ENCODE measurements at regions not wholly inside any gene's neighbourhood (a gene's known extent, or its start where the extent isn't known, plus 50 kb on each side); places are given as distances from the start of the nearest gene placed in this dataset.

DNA sequence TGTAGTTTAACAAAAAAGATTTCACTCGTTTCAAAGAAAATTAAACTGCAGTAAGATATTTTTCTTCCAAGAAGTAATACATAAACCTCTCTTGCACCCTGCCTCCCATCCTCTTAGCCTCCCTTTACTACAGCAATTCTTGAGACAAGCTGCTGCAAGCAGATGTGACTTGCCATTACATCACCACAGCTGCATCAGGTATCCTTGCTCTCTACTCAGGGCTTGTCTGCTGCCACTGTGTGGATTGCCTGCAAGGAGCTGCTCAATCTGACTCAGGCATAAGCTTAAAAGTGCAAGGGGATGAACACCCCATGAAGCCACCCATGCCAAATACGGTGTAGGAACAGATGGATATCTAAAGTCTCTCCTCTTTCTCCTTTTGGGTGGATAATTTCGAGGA, 609.9 kb downstream of the DNAJB9 start:
- no peaks in the 10 kb centered on the region for H3K4me1 ChIP-seq (ENCODE audit: control insufficient read depth in 4 of 4, insufficient read depth in 4 of 4, low read length in 3 of 4)
- 62% methylated on average over 3 of the region's 3 CpGs for WGBS
- H3K27ac ChIP-seq (ENCODE audit: low read depth in 1 of 2, low read length in 2 of 2) = no peak overlapping the region
- H3K9ac ChIP-seq (ENCODE audit: low read depth in 1 of 2, low read length in 2 of 2) = no peak overlapping the region
- TF ChIP-seq FOXA2 (IDR thresholded peaks at IDR 0.05) (no peak), RXRA (IDR thresholded peaks at IDR 0.05) (no peak), SP1 (IDR thresholded peaks at IDR 0.05) (no peak), NR2F2 (IDR thresholded peaks at IDR 0.05) (no peak), HNF4G (IDR thresholded peaks at IDR 0.05) (no peak)
- TF ChIP-seq, protein P1, sequence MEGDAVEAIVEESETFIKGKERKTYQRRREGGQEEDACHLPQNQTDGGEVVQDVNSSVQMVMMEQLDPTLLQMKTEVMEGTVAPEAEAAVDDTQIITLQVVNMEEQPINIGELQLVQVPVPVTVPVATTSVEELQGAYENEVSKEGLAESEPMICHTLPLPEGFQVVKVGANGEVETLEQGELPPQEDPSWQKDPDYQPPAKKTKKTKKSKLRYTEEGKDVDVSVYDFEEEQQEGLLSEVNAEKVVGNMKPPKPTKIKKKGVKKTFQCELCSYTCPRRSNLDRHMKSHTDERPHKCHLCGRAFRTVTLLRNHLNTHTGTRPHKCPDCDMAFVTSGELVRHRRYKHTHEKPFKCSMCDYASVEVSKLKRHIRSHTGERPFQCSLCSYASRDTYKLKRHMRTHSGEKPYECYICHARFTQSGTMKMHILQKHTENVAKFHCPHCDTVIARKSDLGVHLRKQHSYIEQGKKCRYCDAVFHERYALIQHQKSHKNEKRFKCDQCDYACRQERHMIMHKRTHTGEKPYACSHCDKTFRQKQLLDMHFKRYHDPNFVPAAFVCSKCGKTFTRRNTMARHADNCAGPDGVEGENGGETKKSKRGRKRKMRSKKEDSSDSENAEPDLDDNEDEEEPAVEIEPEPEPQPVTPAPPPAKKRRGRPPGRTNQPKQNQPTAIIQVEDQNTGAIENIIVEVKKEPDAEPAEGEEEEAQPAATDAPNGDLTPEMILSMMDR (IDR thresholded peaks at IDR 0.05; ENCODE audit: low read depth, low read length, missing input control) = no peak
- TF ChIP-seq, protein P2, sequence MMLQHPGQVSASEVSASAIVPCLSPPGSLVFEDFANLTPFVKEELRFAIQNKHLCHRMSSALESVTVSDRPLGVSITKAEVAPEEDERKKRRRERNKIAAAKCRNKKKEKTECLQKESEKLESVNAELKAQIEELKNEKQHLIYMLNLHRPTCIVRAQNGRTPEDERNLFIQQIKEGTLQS (IDR thresholded peaks at IDR 0.05) = no peak
- TF ChIP-seq, protein P3, sequence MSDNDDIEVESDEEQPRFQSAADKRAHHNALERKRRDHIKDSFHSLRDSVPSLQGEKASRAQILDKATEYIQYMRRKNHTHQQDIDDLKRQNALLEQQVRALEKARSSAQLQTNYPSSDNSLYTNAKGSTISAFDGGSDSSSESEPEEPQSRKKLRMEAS (IDR thresholded peaks at IDR 0.05) = no peak
- peaks cover 0 to 2% (median 0%) of the 10 kb centered on the region in 4 donors for H3K9me3 ChIP-seq (ENCODE audit: control insufficient read depth in 4 of 4, low read length in 3 of 4)
- no peaks in the 10 kb centered on the region for H3K36me3 ChIP-seq (ENCODE audit: control insufficient read depth in 4 of 4, insufficient read depth in 3 of 4, low read depth in 1 of 4, low read length in 3 of 4)
- H3K27me3 ChIP-seq (ENCODE audit: control insufficient read depth in 4 of 4, insufficient read depth in 4 of 4, low read length in 3 of 4) = no peaks in the 10 kb centered on the region
- no peak for DNase-seq (ENCODE audit: low spot score)
- no peak overlapping the region for H3K4me3 ChIP-seq (ENCODE audit: low read depth in 1 of 3, low read length in 3 of 3)

DNA sequence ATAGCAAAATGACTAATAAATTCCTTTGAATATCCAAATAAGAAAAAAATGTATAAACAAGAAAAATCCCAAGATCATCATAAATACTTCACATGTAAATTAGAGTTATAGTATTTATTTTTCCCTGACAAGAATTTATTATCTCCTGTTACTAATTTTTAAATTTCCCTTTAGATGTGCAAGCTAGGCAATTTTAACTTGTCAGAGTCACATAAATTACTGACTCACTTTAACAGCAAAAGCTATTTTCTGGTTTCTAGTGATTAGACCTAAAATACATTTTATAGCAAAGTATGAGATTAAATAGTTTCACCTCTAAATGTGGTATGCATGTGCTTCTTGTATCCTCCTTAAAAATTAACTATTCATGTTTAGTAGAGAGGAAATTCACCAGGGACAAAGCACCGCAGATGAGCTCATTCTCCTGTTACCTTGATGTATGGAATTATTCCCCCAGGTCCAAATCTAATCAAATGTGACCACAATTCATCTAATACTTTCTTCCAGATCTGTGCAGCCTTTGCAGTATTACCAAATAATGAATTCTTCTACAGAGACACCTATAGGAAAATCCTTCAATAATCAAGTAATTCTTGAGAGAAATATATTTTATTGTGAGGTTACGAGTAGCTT, 621.2 kb downstream of the DNAJB9 start:
- Histone ChIP-seq H3K4me1 (ENCODE audit: control insufficient read depth in 4 of 4, insufficient read depth in 4 of 4, low read length in 3 of 4) (no peaks in the 10 kb centered on the region), H3K9me3 (ENCODE audit: control insufficient read depth in 4 of 4, low read length in 3 of 4) (no peaks in the 10 kb centered on the region), H3K36me3 (ENCODE audit: control insufficient read depth in 4 of 4, insufficient read depth in 3 of 4, low read depth in 1 of 4, low read length in 3 of 4) (no peaks in the 10 kb centered on the region), H3K27me3 (ENCODE audit: control insufficient read depth in 4 of 4, insufficient read depth in 4 of 4, low read length in 3 of 4) (no peaks in the 10 kb centered on the region), H3K27ac (ENCODE audit: low read depth in 1 of 2, low read length in 2 of 2) (no peak overlapping the region), H3K9ac (ENCODE audit: low read depth in 1 of 2, low read length in 2 of 2) (no peak overlapping the region), H3K4me3 (ENCODE audit: low read depth in 1 of 3, low read length in 3 of 3) (no peak overlapping the region)
- 83% methylated on average over 2 of the region's 2 CpGs for WGBS
- DNase-seq (ENCODE audit: low spot score) = no peak
- TF ChIP-seq NR2F2 (IDR thresholded peaks at IDR 0.05) (no peak), YY1 (IDR thresholded peaks at IDR 0.05) (no peak), JUND (IDR thresholded peaks at IDR 0.05) (no peak), SP1 (IDR thresholded peaks at IDR 0.05) (no peak)

DNA sequence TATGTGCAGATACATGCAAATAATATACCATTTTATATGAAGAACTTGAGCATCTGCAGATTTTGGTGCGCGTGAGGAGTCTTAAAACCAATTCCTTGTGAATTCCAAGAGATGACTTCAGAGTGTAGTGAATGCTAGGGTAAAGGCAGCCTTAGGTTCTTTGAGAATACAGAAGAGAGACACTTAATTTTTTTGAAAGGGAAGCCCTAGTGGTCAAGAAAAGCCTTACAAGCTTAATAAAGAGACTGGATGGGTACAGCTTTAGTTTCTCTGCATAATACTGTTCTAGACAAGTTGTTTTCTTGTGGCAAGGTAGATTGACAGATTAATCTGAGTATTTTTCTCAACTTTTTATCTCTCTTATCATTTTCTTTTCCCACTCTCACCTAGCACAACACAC, 636.5 kb downstream of the DNAJB9 start:
- H3K4me1 ChIP-seq (ENCODE audit: control insufficient read depth in 4 of 4, insufficient read depth in 4 of 4, low read length in 3 of 4) = no peaks in the 10 kb centered on the region
- TF ChIP-seq HNF4A (conservative IDR thresholded peaks at IDR 0.05) (no peak), FOXA2 (IDR thresholded peaks at IDR 0.05) (no peak), JUND (IDR thresholded peaks at IDR 0.05) (no peak), EGR1 (IDR thresholded peaks at IDR 0.05; ENCODE audit: low read depth in 2 of 2) (no peak), RXRA (IDR thresholded peaks at IDR 0.05) (no peak), HNF4G (IDR thresholded peaks at IDR 0.05) (no peak), NR2F2 (IDR thresholded peaks at IDR 0.05) (no peak), TAF1 (conservative IDR thresholded peaks at IDR 0.05) (no peak), YY1 (IDR thresholded peaks at IDR 0.05) (no peak), SP1 (IDR thresholded peaks at IDR 0.05) (no peak)
- TF ChIP-seq, protein P3 (IDR thresholded peaks at IDR 0.05) = no peak
- TF ChIP-seq, protein P1 (IDR thresholded peaks at IDR 0.05; ENCODE audit: low read depth, low read length, missing input control) = no peak
- TF ChIP-seq, protein P4, sequence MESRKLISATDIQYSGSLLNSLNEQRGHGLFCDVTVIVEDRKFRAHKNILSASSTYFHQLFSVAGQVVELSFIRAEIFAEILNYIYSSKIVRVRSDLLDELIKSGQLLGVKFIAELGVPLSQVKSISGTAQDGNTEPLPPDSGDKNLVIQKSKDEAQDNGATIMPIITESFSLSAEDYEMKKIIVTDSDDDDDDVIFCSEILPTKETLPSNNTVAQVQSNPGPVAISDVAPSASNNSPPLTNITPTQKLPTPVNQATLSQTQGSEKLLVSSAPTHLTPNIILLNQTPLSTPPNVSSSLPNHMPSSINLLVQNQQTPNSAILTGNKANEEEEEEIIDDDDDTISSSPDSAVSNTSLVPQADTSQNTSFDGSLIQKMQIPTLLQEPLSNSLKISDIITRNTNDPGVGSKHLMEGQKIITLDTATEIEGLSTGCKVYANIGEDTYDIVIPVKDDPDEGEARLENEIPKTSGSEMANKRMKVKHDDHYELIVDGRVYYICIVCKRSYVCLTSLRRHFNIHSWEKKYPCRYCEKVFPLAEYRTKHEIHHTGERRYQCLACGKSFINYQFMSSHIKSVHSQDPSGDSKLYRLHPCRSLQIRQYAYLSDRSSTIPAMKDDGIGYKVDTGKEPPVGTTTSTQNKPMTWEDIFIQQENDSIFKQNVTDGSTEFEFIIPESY (IDR thresholded peaks at IDR 0.05) = no peak
- TF ChIP-seq, protein P2 (IDR thresholded peaks at IDR 0.05) = no peak
- TF ChIP-seq, protein P5, sequence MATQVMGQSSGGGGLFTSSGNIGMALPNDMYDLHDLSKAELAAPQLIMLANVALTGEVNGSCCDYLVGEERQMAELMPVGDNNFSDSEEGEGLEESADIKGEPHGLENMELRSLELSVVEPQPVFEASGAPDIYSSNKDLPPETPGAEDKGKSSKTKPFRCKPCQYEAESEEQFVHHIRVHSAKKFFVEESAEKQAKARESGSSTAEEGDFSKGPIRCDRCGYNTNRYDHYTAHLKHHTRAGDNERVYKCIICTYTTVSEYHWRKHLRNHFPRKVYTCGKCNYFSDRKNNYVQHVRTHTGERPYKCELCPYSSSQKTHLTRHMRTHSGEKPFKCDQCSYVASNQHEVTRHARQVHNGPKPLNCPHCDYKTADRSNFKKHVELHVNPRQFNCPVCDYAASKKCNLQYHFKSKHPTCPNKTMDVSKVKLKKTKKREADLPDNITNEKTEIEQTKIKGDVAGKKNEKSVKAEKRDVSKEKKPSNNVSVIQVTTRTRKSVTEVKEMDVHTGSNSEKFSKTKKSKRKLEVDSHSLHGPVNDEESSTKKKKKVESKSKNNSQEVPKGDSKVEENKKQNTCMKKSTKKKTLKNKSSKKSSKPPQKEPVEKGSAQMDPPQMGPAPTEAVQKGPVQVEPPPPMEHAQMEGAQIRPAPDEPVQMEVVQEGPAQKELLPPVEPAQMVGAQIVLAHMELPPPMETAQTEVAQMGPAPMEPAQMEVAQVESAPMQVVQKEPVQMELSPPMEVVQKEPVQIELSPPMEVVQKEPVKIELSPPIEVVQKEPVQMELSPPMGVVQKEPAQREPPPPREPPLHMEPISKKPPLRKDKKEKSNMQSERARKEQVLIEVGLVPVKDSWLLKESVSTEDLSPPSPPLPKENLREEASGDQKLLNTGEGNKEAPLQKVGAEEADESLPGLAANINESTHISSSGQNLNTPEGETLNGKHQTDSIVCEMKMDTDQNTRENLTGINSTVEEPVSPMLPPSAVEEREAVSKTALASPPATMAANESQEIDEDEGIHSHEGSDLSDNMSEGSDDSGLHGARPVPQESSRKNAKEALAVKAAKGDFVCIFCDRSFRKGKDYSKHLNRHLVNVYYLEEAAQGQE (IDR thresholded peaks at IDR 0.05) = no peak

More for the DNA sequence above, 636.5 kb downstream of the DNAJB9 start:
- Histone ChIP-seq H3K9ac (ENCODE audit: low read depth in 1 of 2, low read length in 2 of 2) (no peak overlapping the region), H3K27ac (ENCODE audit: low read depth in 1 of 2, low read length in 2 of 2) (no peak overlapping the region), H3K4me3 (ENCODE audit: low read depth in 1 of 3, low read length in 3 of 3) (no peak overlapping the region), H3K27me3 (ENCODE audit: control insufficient read depth in 4 of 4, insufficient read depth in 4 of 4, low read length in 3 of 4) (no peaks in the 10 kb centered on the region), H3K36me3 (ENCODE audit: control insufficient read depth in 4 of 4, insufficient read depth in 3 of 4, low read depth in 1 of 4, low read length in 3 of 4) (no peaks in the 10 kb centered on the region), H3K9me3 (ENCODE audit: control insufficient read depth in 4 of 4, low read length in 3 of 4) (no peaks in the 10 kb centered on the region)
- no peak for DNase-seq (ENCODE audit: low spot score)
- 95% methylated on average over 2 of the region's 2 CpGs for WGBS

Measured in liver (tissue), 8 donors.